H9 (cell line): ENCODE measurements at regions not wholly inside any gene's neighbourhood (a gene's known extent, or its start where the extent isn't known, plus 50 kb on each side); places are given as distances from the start of the nearest gene placed in this dataset.

Experiments used
- DNase-seq: peaks from one replicate; pipeline ENCODE4 v3.0.0-alpha.2; 2017
- H2AFZ ChIP-seq: one replicate; pipeline ENCODE4 v1.6.1; 2013; ENCODE audit warnings: mild to moderate bottlenecking, low read length, control low read depth, moderate library complexity
- H2AK5ac ChIP-seq: 2 replicates; pipeline ENCODE4 v1.6.1; 2013; ENCODE audit warnings: low read length, control low read depth, mixed read lengths; ENCODE audit not compliant: insufficient read length
- H2BK120ac ChIP-seq: one replicate; pipeline ENCODE4 v1.6.1; 2013; ENCODE audit warnings: low read depth, mild to moderate bottlenecking, low read length, control low read depth, inconsistent platforms; ENCODE audit not compliant: poor library complexity, severe bottlenecking
- H2BK12ac ChIP-seq: 2 replicates; pipeline ENCODE4 v1.6.1; 2013; ENCODE audit warnings: low read length, control low read depth, mixed read lengths, low read depth; ENCODE audit not compliant: insufficient read length
- H2BK15ac ChIP-seq: 2 replicates; pipeline ENCODE4 v1.6.1; 2013; ENCODE audit warnings: low read depth, low read length, control low read depth
- H2BK20ac ChIP-seq: one replicate; pipeline ENCODE4 v1.6.1; 2013; ENCODE audit warnings: low read depth, mild to moderate bottlenecking, low read length, control low read depth, inconsistent platforms; ENCODE audit not compliant: poor library complexity, severe bottlenecking
- H2BK5ac ChIP-seq: 2 replicates; pipeline ENCODE4 v1.6.1; 2013; ENCODE audit warnings: low read length, control low read depth, mixed read lengths; ENCODE audit not compliant: insufficient read length
- H3K14ac ChIP-seq: 2 replicates; pipeline ENCODE4 v1.6.1; 2013; ENCODE audit warnings: low read length, control low read depth; ENCODE audit not compliant: insufficient read depth
- H3K18ac ChIP-seq: 2 replicates; pipeline ENCODE4 v1.6.1; 2013; ENCODE audit warnings: low read depth, mild to moderate bottlenecking, mixed read lengths, low read length, control low read depth; ENCODE audit not compliant: insufficient read length
- H3K23ac ChIP-seq: 2 replicates; pipeline ENCODE4 v1.6.1; 2013; ENCODE audit warnings: low read length, control low read depth, mixed read lengths, low read depth; ENCODE audit not compliant: insufficient read length
- H3K23me2 ChIP-seq: 2 replicates; pipeline ENCODE4 v1.6.1; 2013; ENCODE audit warnings: low read depth, mild to moderate bottlenecking, mixed read lengths, low read length, control low read depth; ENCODE audit not compliant: insufficient read length, poor library complexity, severe bottlenecking
- H3K27ac ChIP-seq: 2 replicates; pipeline ENCODE4 v1.5.1; 2013; ENCODE audit warnings: low read length, control low read depth, mixed read lengths, low read depth; ENCODE audit not compliant: insufficient read length
- H3K27me3 ChIP-seq: 2 replicates; pipeline ENCODE4 v1.6.1; 2013; ENCODE audit warnings: low read length, control low read depth, inconsistent platforms; ENCODE audit not compliant: insufficient read depth
- H3K4ac ChIP-seq: 2 replicates; pipeline ENCODE4 v1.6.1; 2013; ENCODE audit warnings: low read depth, mild to moderate bottlenecking, control low read depth, inconsistent platforms, low read length, moderate library complexity
- H3K4me1 ChIP-seq: 2 replicates; pipeline ENCODE4 v1.6.1; 2013; ENCODE audit warnings: low read length, control low read depth, inconsistent platforms; ENCODE audit not compliant: insufficient read depth
- H3K4me2 ChIP-seq: 2 replicates; pipeline ENCODE4 v1.6.1; 2013; ENCODE audit warnings: low read length, control low read depth, mixed read lengths; ENCODE audit not compliant: insufficient read length, insufficient read depth
- H3K56ac ChIP-seq: 2 replicates; pipeline ENCODE4 v1.6.1; 2013; ENCODE audit warnings: low read depth, mild to moderate bottlenecking, mixed read lengths, low read length, control low read depth; ENCODE audit not compliant: insufficient read length
- H3K79me1 ChIP-seq: 2 replicates; pipeline ENCODE4 v1.6.1; 2013; ENCODE audit warnings: low read depth, mild to moderate bottlenecking, moderate library complexity, low read length, control low read depth, inconsistent platforms; ENCODE audit not compliant: insufficient read depth, poor library complexity, severe bottlenecking
- H3K79me2 ChIP-seq: 2 replicates; pipeline ENCODE4 v1.6.1; 2013; ENCODE audit warnings: low read length, control low read depth, inconsistent platforms; ENCODE audit not compliant: insufficient read depth
- H3K9ac ChIP-seq: 2 replicates; pipeline ENCODE4 v1.6.1; 2013; ENCODE audit warnings: low read length, control low read depth, mixed read lengths; ENCODE audit not compliant: insufficient read length; ENCODE audit errors: extremely low read depth
- H3K9me3 ChIP-seq: one replicate; pipeline ENCODE4 v1.6.1; 2013; ENCODE audit warnings: low read depth, low read length, inconsistent platforms; ENCODE audit not compliant: control insufficient read depth
- H3T11ph ChIP-seq: one replicate; pipeline ENCODE4 v1.6.1; 2013; ENCODE audit warnings: mild to moderate bottlenecking, low read length, control low read depth, inconsistent platforms
- H4K20me1 ChIP-seq: one replicate; pipeline ENCODE4 v1.6.1; 2013; ENCODE audit not compliant: control insufficient read depth, insufficient read length, insufficient read depth
- H4K5ac ChIP-seq: 2 replicates; pipeline ENCODE4 v1.6.1; 2013; ENCODE audit warnings: low read depth, mild to moderate bottlenecking, mixed read lengths, low read length, control low read depth; ENCODE audit not compliant: insufficient read length
- H4K8ac ChIP-seq: replicated peaks from 2 replicates; pipeline ENCODE4 v1.6.1; 2013; ENCODE audit warnings: low read length, control low read depth, mixed read lengths, low read depth; ENCODE audit not compliant: insufficient read length
- H4K91ac ChIP-seq: 2 replicates; pipeline ENCODE4 v1.6.1; 2013; ENCODE audit warnings: low read depth, mild to moderate bottlenecking, moderate library complexity, mixed read lengths, low read length, control low read depth; ENCODE audit not compliant: insufficient read length
- H3K27ac Mint-ChIP-seq, 3 experiments: 2 replicates in 2 of 3; 3 replicates in 1 of 3; pipeline ENCODE4 v1.8.0; 2020 to 2021; ENCODE audit warnings: mixed read lengths in 3 of 3, mild to moderate bottlenecking in 1 of 3, moderate library complexity in 1 of 3
- H3K27me3 Mint-ChIP-seq: 2 replicates; pipeline ENCODE4 v1.8.0; 2021; ENCODE audit warnings: low read depth, mild to moderate bottlenecking, moderate library complexity, mixed read lengths
- H3K36me3 Mint-ChIP-seq, 3 experiments: 2 replicates in 2 of 3; 3 replicates in 1 of 3; pipeline ENCODE4 v1.8.0; 2020 to 2021; ENCODE audit warnings: low read depth in 3 of 3, mixed read lengths in 3 of 3; ENCODE audit not compliant: insufficient read depth in 1 of 3
- H3K4me1 Mint-ChIP-seq, 2 experiments: 2 replicates each; pipeline ENCODE4 v1.8.0; 2020; ENCODE audit warnings: mixed read lengths in 2 of 2
- H3K4me3 Mint-ChIP-seq, 2 experiments: 2 replicates in 1 of 2; 3 replicates in 1 of 2; pipeline ENCODE4 v1.8.0; 2020 to 2021; ENCODE audit warnings: mild to moderate bottlenecking in 2 of 2, mixed read lengths in 2 of 2, moderate library complexity in 1 of 2
- H3K9me3 Mint-ChIP-seq, 2 experiments: 2 replicates in 1 of 2; 3 replicates in 1 of 2; pipeline ENCODE4 v1.8.0; 2020; ENCODE audit warnings: mild to moderate bottlenecking in 2 of 2, mixed read lengths in 2 of 2, moderate library complexity in 1 of 2
- WGBS: extraction: QIAGEN DNeasy Blood & Tissue Kit; methylation state at CpG from one replicate; pipeline ENCODE4 v1.1.7; 2013; ENCODE audit warnings: missing lambda C conversion rate, low lambda C conversion rate, mixed read lengths; ENCODE audit not compliant: insufficient read length; ENCODE audit errors: extremely low coverage; 5-methylcytosine and 5-hydroxymethylcytosine counted together
- TF ChIP-seq, protein P1 (sequence below): fragments of 200-600 bp; sonication (generic); conservative IDR thresholded peaks from 3 replicates; pipeline ENCODE4 v1.8.0; 2021; ENCODE audit warnings: antibody characterized with exemption, mild to moderate bottlenecking

DNA sequence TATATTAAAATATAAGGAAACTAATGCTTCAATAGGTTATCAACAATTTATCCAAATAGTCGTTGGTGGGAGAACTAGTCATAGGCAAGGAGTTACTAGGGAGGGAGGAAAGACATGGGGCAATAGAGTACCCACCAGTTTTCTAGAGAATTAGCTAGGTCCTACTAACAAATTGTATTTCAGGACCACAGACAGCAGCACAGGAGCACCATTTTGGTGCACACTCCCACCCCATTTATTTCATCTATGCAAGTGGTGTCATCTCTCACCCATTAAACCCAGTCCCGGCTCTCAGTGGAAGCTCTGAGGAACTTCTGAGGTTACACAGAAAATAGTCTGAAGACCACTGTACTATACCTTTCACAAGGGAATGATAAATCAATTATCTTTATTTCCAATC, 89.0 kb upstream of the BCAR3 start:
- Histone ChIP-seq H2BK20ac (no peak overlapping the region), H4K20me1 (no peaks in the 10 kb centered on the region), H3T11ph (no peak overlapping the region), H3K27ac (no peak overlapping the region), H2AK5ac (no peak overlapping the region), H3K23ac (no peak overlapping the region), H4K8ac (no peak overlapping the region), H2BK15ac (no peak overlapping the region), H3K18ac (no peak overlapping the region), H2AFZ (no peak overlapping the region), H3K4ac (no peak overlapping the region), H3K56ac (no peak overlapping the region), H4K5ac (no peak overlapping the region), H2BK120ac (no peak overlapping the region), H3K23me2 (no peaks in the 10 kb centered on the region), H4K91ac (no peak overlapping the region), H2BK5ac (no peak overlapping the region), H3K4me2 (no peak overlapping the region), H3K4me1 (peaks cover 16% of the 10 kb centered on the region), H3K79me1 (no peaks in the 10 kb centered on the region), H3K14ac (no peak overlapping the region), H3K79me2 (no peaks in the 10 kb centered on the region), H3K9ac (no peak overlapping the region), H3K9me3 (no peaks in the 10 kb centered on the region), H3K27me3 (no peaks in the 10 kb centered on the region), H2BK12ac (no peak overlapping the region)
- Mint-ChIP-seq H3K9me3 (no peaks in the 10 kb centered on the region), H3K27me3 (no peaks in the 10 kb centered on the region), H3K4me1 (peaks cover 36 to 37% of the 10 kb centered on the region in 2 experiments), H3K36me3 (no peaks in the 10 kb centered on the region), H3K4me3 (no peak overlapping the region), H3K27ac (no peak overlapping the region)
- TF ChIP-seq, protein P1, sequence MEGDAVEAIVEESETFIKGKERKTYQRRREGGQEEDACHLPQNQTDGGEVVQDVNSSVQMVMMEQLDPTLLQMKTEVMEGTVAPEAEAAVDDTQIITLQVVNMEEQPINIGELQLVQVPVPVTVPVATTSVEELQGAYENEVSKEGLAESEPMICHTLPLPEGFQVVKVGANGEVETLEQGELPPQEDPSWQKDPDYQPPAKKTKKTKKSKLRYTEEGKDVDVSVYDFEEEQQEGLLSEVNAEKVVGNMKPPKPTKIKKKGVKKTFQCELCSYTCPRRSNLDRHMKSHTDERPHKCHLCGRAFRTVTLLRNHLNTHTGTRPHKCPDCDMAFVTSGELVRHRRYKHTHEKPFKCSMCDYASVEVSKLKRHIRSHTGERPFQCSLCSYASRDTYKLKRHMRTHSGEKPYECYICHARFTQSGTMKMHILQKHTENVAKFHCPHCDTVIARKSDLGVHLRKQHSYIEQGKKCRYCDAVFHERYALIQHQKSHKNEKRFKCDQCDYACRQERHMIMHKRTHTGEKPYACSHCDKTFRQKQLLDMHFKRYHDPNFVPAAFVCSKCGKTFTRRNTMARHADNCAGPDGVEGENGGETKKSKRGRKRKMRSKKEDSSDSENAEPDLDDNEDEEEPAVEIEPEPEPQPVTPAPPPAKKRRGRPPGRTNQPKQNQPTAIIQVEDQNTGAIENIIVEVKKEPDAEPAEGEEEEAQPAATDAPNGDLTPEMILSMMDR = no peak
- no CpG with 5 or more reads among the region's 2 CpGs for WGBS
- no peak for DNase-seq
